HUES48 (cell line): ENCODE measurements at regions not wholly inside any gene's neighbourhood (a gene's known extent, or its start where the extent isn't known, plus 50 kb on each side); places are given as distances from the start of the nearest gene placed in this dataset.

Source experiments
- H3K27ac ChIP-seq: one replicate; pipeline ENCODE4 v1.7.0; 2013; ENCODE audit warnings: low read depth, low read length, inconsistent platforms
- H3K27me3 ChIP-seq: 2 replicates; pipeline ENCODE4 v1.6.1; 2013; ENCODE audit warnings: mild to moderate bottlenecking, low read length; ENCODE audit not compliant: control insufficient read depth, insufficient read depth
- H3K36me3 ChIP-seq: 2 replicates; pipeline ENCODE4 v1.6.1; 2013; ENCODE audit warnings: low read length; ENCODE audit not compliant: control insufficient read depth, insufficient read depth
- H3K4me1 ChIP-seq: 2 replicates; pipeline ENCODE4 v1.6.1; 2013; ENCODE audit warnings: mild to moderate bottlenecking, low read length; ENCODE audit not compliant: control insufficient read depth, insufficient read depth
- H3K4me3 ChIP-seq: 2 replicates; pipeline ENCODE4 v1.5.1; 2013; ENCODE audit warnings: mild to moderate bottlenecking, low read depth, low read length
- H3K9ac ChIP-seq: 2 replicates; pipeline ENCODE4 v1.6.1; 2013; ENCODE audit warnings: mild to moderate bottlenecking, low read depth, low read length, moderate library complexity
- H3K9me3 ChIP-seq: 2 replicates; pipeline ENCODE4 v1.6.1; 2013; ENCODE audit warnings: low read length; ENCODE audit not compliant: control insufficient read depth, insufficient read depth

GRCh38 chr16:74202009-74202408 lies 94.6 kb upstream of the PSMD7 start:
- no peaks in the 10 kb centered on the region for H3K27me3 ChIP-seq
- no peak overlapping the region for H3K4me3 ChIP-seq
- H3K9me3 ChIP-seq = no peaks in the 10 kb centered on the region
- no peak overlapping the region for H3K27ac ChIP-seq
- no peaks in the 10 kb centered on the region for H3K36me3 ChIP-seq
- H3K4me1 ChIP-seq = no peaks in the 10 kb centered on the region
- H3K9ac ChIP-seq = no peak overlapping the region

DNA sequence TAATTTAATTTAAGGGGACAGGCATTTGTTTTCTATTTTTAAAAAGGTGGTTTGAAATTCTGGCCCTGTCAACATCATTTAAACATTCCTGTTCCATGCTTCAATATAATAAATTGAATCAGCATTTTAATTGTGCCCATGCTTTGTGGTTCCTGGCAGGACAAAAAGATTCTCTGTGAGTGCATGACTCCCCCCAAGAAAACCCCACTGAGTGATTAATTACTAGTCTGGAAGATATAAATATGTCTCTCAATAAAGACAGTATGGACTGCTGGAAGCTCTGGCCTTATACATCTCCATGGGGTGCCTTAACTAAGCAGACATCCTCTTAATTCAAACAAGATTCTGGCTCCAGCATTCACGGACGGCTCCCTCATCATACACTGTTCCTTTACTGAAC lies 95.0 kb upstream of the PSMD7 start:
- Histone ChIP-seq H3K4me3 (no peak overlapping the region), H3K9me3 (no peaks in the 10 kb centered on the region), H3K9ac (no peak overlapping the region), H3K4me1 (no peaks in the 10 kb centered on the region), H3K27ac (no peak overlapping the region), H3K36me3 (no peaks in the 10 kb centered on the region), H3K27me3 (no peaks in the 10 kb centered on the region)

DNA sequence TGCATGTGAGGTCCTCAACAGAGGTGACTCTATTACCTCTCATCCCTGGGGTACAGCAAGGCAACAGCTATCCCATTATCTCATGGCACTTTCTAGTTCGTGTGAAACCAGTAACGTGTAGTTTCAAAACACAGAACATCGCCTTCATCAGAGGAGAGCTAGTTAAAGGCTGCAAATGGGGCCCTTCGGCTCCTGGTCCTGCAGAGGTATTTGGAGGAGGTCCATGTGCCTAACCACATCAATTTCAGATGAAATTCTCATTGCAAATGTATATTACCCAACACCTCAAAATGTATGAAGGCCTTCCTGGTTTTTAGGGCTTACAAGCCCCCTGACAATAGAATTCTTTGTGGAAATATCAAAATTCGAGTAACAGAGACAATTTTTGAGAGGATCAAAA lies 95.7 kb upstream of the PSMD7 start:
- Histone ChIP-seq H3K4me1 (no peaks in the 10 kb centered on the region), H3K9me3 (no peaks in the 10 kb centered on the region), H3K4me3 (no peak overlapping the region), H3K36me3 (no peaks in the 10 kb centered on the region), H3K27ac (no peak overlapping the region), H3K9ac (no peak overlapping the region), H3K27me3 (no peaks in the 10 kb centered on the region)

- no peaks in the 10 kb centered on the region for H3K27me3 ChIP-seq
- H3K4me3 ChIP-seq = no peak overlapping the region
- no peaks in the 10 kb centered on the region for H3K4me1 ChIP-seq
- no peaks in the 10 kb centered on the region for H3K9me3 ChIP-seq
- no peaks in the 10 kb centered on the region for H3K36me3 ChIP-seq
- no peak overlapping the region for H3K9ac ChIP-seq
- H3K27ac ChIP-seq = no peak overlapping the region
These were observed 96.8 kb upstream of the PSMD7 start for GRCh38 chr16:74199842-74200124.

GRCh38 chr16:74199066-74199841 lies 97.4 kb upstream of the PSMD7 start:
- H3K36me3 ChIP-seq = no peaks in the 10 kb centered on the region
- no peaks in the 10 kb centered on the region for H3K4me1 ChIP-seq
- no peak overlapping the region for H3K9ac ChIP-seq
- no peaks in the 10 kb centered on the region for H3K27me3 ChIP-seq
- H3K27ac ChIP-seq = no peak overlapping the region
- H3K4me3 ChIP-seq = no peak overlapping the region
- no peaks in the 10 kb centered on the region for H3K9me3 ChIP-seq

GRCh38 chr16:74192281-74192797 lies 104.3 kb upstream of the PSMD7 start:
- Histone ChIP-seq H3K9ac (no peak overlapping the region), H3K4me3 (no peak overlapping the region), H3K4me1 (no peaks in the 10 kb centered on the region), H3K27ac (no peak overlapping the region), H3K9me3 (no peaks in the 10 kb centered on the region), H3K27me3 (no peaks in the 10 kb centered on the region), H3K36me3 (no peaks in the 10 kb centered on the region)

- Histone ChIP-seq H3K27ac (no peak overlapping the region), H3K27me3 (no peaks in the 10 kb centered on the region), H3K9me3 (no peaks in the 10 kb centered on the region), H3K9ac (no peak overlapping the region), H3K4me3 (no peak overlapping the region), H3K36me3 (no peaks in the 10 kb centered on the region), H3K4me1 (no peaks in the 10 kb centered on the region)
These were observed 106.3 kb upstream of the PSMD7 start for GRCh38 chr16:74190292-74190691.

GRCh38 chr16:74188856-74189255 lies 107.8 kb upstream of the PSMD7 start:
- Histone ChIP-seq H3K36me3 (no peaks in the 10 kb centered on the region), H3K4me3 (no peak overlapping the region), H3K27me3 (no peaks in the 10 kb centered on the region), H3K9ac (no peak overlapping the region), H3K4me1 (no peaks in the 10 kb centered on the region), H3K27ac (no peak overlapping the region), H3K9me3 (no peaks in the 10 kb centered on the region)

DNA sequence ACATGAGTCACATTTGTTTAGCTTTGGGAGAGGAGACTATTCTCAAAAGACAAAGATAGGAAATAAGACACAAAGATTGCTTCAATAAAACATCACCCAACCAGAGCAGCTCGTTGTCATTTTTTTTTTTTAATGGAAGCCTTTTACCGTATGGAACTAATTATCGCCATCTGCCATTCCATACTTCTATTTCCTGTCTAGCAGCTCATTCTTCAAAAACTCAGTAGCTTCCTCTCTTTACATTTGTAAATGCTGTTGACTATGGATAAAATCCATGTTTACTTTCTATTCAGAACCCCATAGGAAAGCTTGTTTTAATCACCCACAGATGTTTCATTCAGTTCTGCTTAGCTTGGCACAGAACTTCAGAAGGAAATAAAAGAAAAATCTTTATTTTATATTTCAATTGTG lies 110.0 kb upstream of the PSMD7 start:
- Histone ChIP-seq H3K4me3 (no peak overlapping the region), H3K9me3 (0 out of 2 replicates have a peak, but pooled peaks cover 3% of the 10 kb centered on the region), H3K4me1 (no peaks in the 10 kb centered on the region), H3K36me3 (no peaks in the 10 kb centered on the region), H3K27ac (no peak overlapping the region), H3K27me3 (no peaks in the 10 kb centered on the region), H3K9ac (no peak overlapping the region)

- Histone ChIP-seq H3K9ac (no peak overlapping the region), H3K9me3 (peaks cover 10% of the 10 kb centered on the region), H3K36me3 (no peaks in the 10 kb centered on the region), H3K27me3 (no peaks in the 10 kb centered on the region), H3K4me1 (no peaks in the 10 kb centered on the region), H3K27ac (no peak overlapping the region), H3K4me3 (no peak overlapping the region)
These were observed 111.8 kb upstream of the PSMD7 start for GRCh38 chr16:74184839-74185238.

- H3K27me3 ChIP-seq = no peaks in the 10 kb centered on the region
- H3K9ac ChIP-seq = no peak overlapping the region
- H3K4me1 ChIP-seq = no peaks in the 10 kb centered on the region
These were observed 112.8 kb upstream of the PSMD7 start for GRCh38 chr16:74183601-74184360.

More at GRCh38 chr16:74183601-74184360, 112.8 kb upstream of the PSMD7 start:
- peaks cover 11% of the 10 kb centered on the region for H3K9me3 ChIP-seq
- no peak overlapping the region for H3K27ac ChIP-seq
- no peaks in the 10 kb centered on the region for H3K36me3 ChIP-seq
- no peak overlapping the region for H3K4me3 ChIP-seq
